HG03025 (cell line): ENCODE measurements at regions not wholly inside any gene's neighbourhood (a gene's known extent, or its start where the extent isn't known, plus 50 kb on each side); places are given as distances from the start of the nearest gene placed in this dataset.
"Not testable (repeated sequence)": the region's sequence is repeated elsewhere in the genome, so short reads cannot be mapped to it uniquely, and the experiment has no call there.

Source experiments
- ATAC-seq: cut with Tn5 transposase; IDR thresholded peaks from one replicate; pipeline ENCODE4 v1.9.1; 2021; ENCODE audit warnings: mild to moderate bottlenecking, moderate library complexity; ENCODE audit not compliant: unreplicated experiment, low FRiP score

- ATAC-seq = no peak
These were observed 859.8 kb downstream of the FSCB start for GRCh38 chr14:43647302-43647701.

- ATAC-seq = no peak
These were observed 866.3 kb downstream of the FSCB start for GRCh38 chr14:43640718-43641267.

GRCh38 chr14:43625294-43625693 lies 881.8 kb downstream of the FSCB start:
- ATAC-seq = no peak

- no peak for ATAC-seq
These were observed 885.8 kb downstream of the FSCB start for GRCh38 chr14:43621282-43621681.

- no peak for ATAC-seq
These were observed 911.8 kb downstream of the FSCB start for GRCh38 chr14:43595096-43595772.

- no peak for ATAC-seq
These were observed 915.3 kb downstream of the FSCB start for GRCh38 chr14:43591776-43592175.

- no peak for ATAC-seq
These were observed 919.9 kb downstream of the FSCB start for GRCh38 chr14:43587183-43587582.

- ATAC-seq = no peak
These were observed 927.4 kb downstream of the FSCB start for GRCh38 chr14:43579671-43580070.

- ATAC-seq = no peak
These were observed 939.1 kb downstream of the FSCB start for GRCh38 chr14:43568022-43568421.

GRCh38 chr14:43548368-43548767 lies 958.7 kb downstream of the FSCB start:
- ATAC-seq = no peak

GRCh38 chr14:43547596-43547995 lies 959.5 kb downstream of the FSCB start:
- ATAC-seq = not testable (repeated sequence)

- ATAC-seq = no peak
These were observed 965.7 kb downstream of the FSCB start for GRCh38 chr14:43541356-43541755.

GRCh38 chr14:43540948-43541347 lies 966.1 kb downstream of the FSCB start:
- no peak for ATAC-seq

GRCh38 chr14:43539210-43539609 lies 967.9 kb downstream of the FSCB start:
- ATAC-seq = no peak

- no peak for ATAC-seq
These were observed 971.7 kb downstream of the FSCB start for GRCh38 chr14:43535231-43535838.

GRCh38 chr14:43532825-43533416 lies 974.2 kb downstream of the FSCB start:
- ATAC-seq = no peak

GRCh38 chr14:43528321-43528720 lies 978.8 kb downstream of the FSCB start:
- ATAC-seq = no peak

GRCh38 chr14:43525658-43526057 lies 981.4 kb downstream of the FSCB start:
- no peak for ATAC-seq

- ATAC-seq = no peak
These were observed 984.2 kb downstream of the FSCB start for GRCh38 chr14:43522901-43523300.

- no peak for ATAC-seq
These were observed 984.9 kb downstream of the FSCB start for GRCh38 chr14:43522191-43522590.

- no peak for ATAC-seq
These were observed 1003.6 kb downstream of the FSCB start for GRCh38 chr14:43503508-43503907.

- ATAC-seq = not testable (repeated sequence)
These were observed 1014.7 kb downstream of the FSCB start for GRCh38 chr14:43492359-43492758.
